ENCODE measurements at regions not wholly inside any gene's neighbourhood (a gene's known extent, or its start where the extent isn't known, plus 50 kb on each side); places are given as distances from the start of the nearest gene placed in this dataset.

- in situ Hi-C loops (cut with MboI) (no loop called here), intact Hi-C loops (cut with micrococcal nuclease) (no loop called here)
- no peak overlapping the region for H3K4me3 ChIP-seq
- WGBS (ENCODE audit: insufficient coverage, low coverage, missing lambda C conversion rate), result 15% methylated on average over 2 of the region's 2 CpGs
- ChIA-PET POLR2A (interaction anchor here (0.9 kb wide), 1 partner anchor 215 kb away, joined by 3 read pairs; no protein-coding TSS in a partner anchor), CTCF (ENCODE audit: low intra/inter-chr PET ratio) (no interaction called here)
- no peaks in the 10 kb centered on the region for H3K9me3 ChIP-seq (replicated peaks; ENCODE audit: control insufficient read depth, insufficient read depth, low read depth, low read length)
- no peak overlapping the region for H3K4me2 ChIP-seq (ENCODE audit: insufficient read depth, low read length)
- FAIRE-seq (no peak), ATAC-seq (no peak), DNase-seq (ENCODE audit: extremely low read depth in 1 of 4, low spot score in 3 of 4) (no peak)
- BruUV-seq (replicated peaks), result no TSS peak
- no peaks in the 10 kb centered on the region for H4K20me1 ChIP-seq (replicated peaks; ENCODE audit: control insufficient read depth, insufficient read depth, low read length)
- no peaks in the 10 kb centered on the region for H3K79me2 ChIP-seq (ENCODE audit: control insufficient read depth, insufficient read depth, low read length)
- peaks cover 0 to 14% of the 10 kb centered on the region in 2 experiments; a peak in 2 of 5 replicates for H3K27me3 ChIP-seq (ENCODE audit: control insufficient read depth in 2 of 2, insufficient read depth in 2 of 2, low read length in 2 of 2)
- H3K9ac ChIP-seq (ENCODE audit: insufficient read depth in 1 of 2, low read depth in 2 of 2, low read length in 2 of 2), result no peak overlapping the region
- no peaks in the 10 kb centered on the region for H3K36me3 ChIP-seq (ENCODE audit: control insufficient read depth, insufficient read depth, low read length)
- H3K27ac ChIP-seq (ENCODE audit: extremely low read depth, low read depth, low read length), result no peak overlapping the region
- H3K4me1 ChIP-seq (replicated peaks in 1 of 2; ENCODE audit: control insufficient read depth in 2 of 2, insufficient read depth in 2 of 2, low read length in 2 of 2), result peaks cover 0 to 4% of the 10 kb centered on the region in 2 experiments; a peak in 3 of 5 replicates
- no peaks in the 10 kb centered on the region for H3K9me1 ChIP-seq (ENCODE audit: control insufficient read depth, insufficient read depth, low read length)
- H2AFZ ChIP-seq (ENCODE audit: low read depth, low read length), result no peak overlapping the region
- TF ChIP-seq REST (IDR thresholded peaks at IDR 0.05; ENCODE audit: borderline replicate concordance), result peak; percentile 19; the same call in 1 of the 2 replicates
- TF ChIP-seq REST (CRISPR knock-in tag; IDR thresholded peaks at IDR 0.05; ENCODE audit: low read depth), result no peak
- TF ChIP-seq GATA2 (CRISPR knock-in tag; IDR thresholded peaks at IDR 0.05), result 0 out of 2 replicates have a peak, but pooled peaks have one; percentile 11
- TF ChIP-seq ZFP1 (CRISPR knock-in tag; IDR thresholded peaks at IDR 0.05), result no peak
- TF ChIP-seq CBFA2T3 (IDR thresholded peaks at IDR 0.05), result 0 out of 2 replicates have a peak, but pooled peaks have one; percentile 5
Measured at GRCh38 chr5:142432961-142433360, 108.1 kb upstream of the SPRY4 start.

All from K562 (cell line).